Pulmonary artery endothelial cell (primary cell): ENCODE measurements at regions not wholly inside any gene's neighbourhood (a gene's known extent, or its start where the extent isn't known, plus 50 kb on each side); places are given as distances from the start of the nearest gene placed in this dataset.

ENCODE experiments used
- DNase-seq: peaks from one replicate; pipeline ENCODE4 v3.0.0-alpha.2; 2011; ENCODE audit warnings: low read depth, low spot score

GRCh38 chr18:68525091-68525490 lies 189.8 kb downstream of the TMX3 start:
- DNase-seq = no peak

- DNase-seq = no peak
Observed at GRCh38 chr18:68520406-68521075, 194.4 kb downstream of the TMX3 start.

- DNase-seq = no peak
Observed at GRCh38 chr18:68519336-68519735, 195.6 kb downstream of the TMX3 start.

- DNase-seq = no peak
Observed at GRCh38 chr18:68509902-68510301, 205.0 kb downstream of the TMX3 start.

- no peak for DNase-seq
Observed at GRCh38 chr18:68507781-68508180, 207.1 kb downstream of the TMX3 start.

- DNase-seq = no peak
Observed at GRCh38 chr18:68505178-68505574, 209.7 kb downstream of the TMX3 start.

- DNase-seq = no peak
Observed at GRCh38 chr18:68504441-68505177, 210.3 kb downstream of the TMX3 start.

GRCh38 chr18:68500556-68500955 lies 214.4 kb downstream of the TMX3 start:
- DNase-seq = no peak

- no peak for DNase-seq
Observed at GRCh38 chr18:68499141-68499540, 215.8 kb downstream of the TMX3 start.

- DNase-seq = no peak
Observed at GRCh38 chr18:68498636-68499035, 216.3 kb downstream of the TMX3 start.

GRCh38 chr18:68498185-68498584 lies 216.7 kb downstream of the TMX3 start:
- no peak for DNase-seq

- no peak for DNase-seq
Observed at GRCh38 chr18:68494802-68495581, 219.9 kb downstream of the TMX3 start.

GRCh38 chr18:68489013-68489792 lies 225.7 kb downstream of the TMX3 start:
- no peak for DNase-seq

- no peak for DNase-seq
Observed at GRCh38 chr18:68484241-68484640, 230.7 kb downstream of the TMX3 start.

- no peak for DNase-seq
Observed at GRCh38 chr18:68482815-68483214, 232.1 kb downstream of the TMX3 start.

- no peak for DNase-seq
Observed at GRCh38 chr18:68480196-68480595, 234.7 kb downstream of the TMX3 start.

- no peak for DNase-seq
Observed at GRCh38 chr18:68478246-68478645, 236.7 kb downstream of the TMX3 start.

GRCh38 chr18:68475883-68476282 lies 239.0 kb downstream of the TMX3 start:
- no peak for DNase-seq

- DNase-seq = no peak
Observed at GRCh38 chr18:68472701-68473295, 242.1 kb downstream of the TMX3 start.

GRCh38 chr18:68469049-68469625 lies 245.8 kb downstream of the TMX3 start:
- DNase-seq = no peak

- no peak for DNase-seq
Observed at GRCh38 chr18:68467957-68468356, 247.0 kb downstream of the TMX3 start.
